ENCODE measurements at regions not wholly inside any gene's neighbourhood (a gene's known extent, or its start where the extent isn't known, plus 50 kb on each side); places are given as distances from the start of the nearest gene placed in this dataset.

DNA sequence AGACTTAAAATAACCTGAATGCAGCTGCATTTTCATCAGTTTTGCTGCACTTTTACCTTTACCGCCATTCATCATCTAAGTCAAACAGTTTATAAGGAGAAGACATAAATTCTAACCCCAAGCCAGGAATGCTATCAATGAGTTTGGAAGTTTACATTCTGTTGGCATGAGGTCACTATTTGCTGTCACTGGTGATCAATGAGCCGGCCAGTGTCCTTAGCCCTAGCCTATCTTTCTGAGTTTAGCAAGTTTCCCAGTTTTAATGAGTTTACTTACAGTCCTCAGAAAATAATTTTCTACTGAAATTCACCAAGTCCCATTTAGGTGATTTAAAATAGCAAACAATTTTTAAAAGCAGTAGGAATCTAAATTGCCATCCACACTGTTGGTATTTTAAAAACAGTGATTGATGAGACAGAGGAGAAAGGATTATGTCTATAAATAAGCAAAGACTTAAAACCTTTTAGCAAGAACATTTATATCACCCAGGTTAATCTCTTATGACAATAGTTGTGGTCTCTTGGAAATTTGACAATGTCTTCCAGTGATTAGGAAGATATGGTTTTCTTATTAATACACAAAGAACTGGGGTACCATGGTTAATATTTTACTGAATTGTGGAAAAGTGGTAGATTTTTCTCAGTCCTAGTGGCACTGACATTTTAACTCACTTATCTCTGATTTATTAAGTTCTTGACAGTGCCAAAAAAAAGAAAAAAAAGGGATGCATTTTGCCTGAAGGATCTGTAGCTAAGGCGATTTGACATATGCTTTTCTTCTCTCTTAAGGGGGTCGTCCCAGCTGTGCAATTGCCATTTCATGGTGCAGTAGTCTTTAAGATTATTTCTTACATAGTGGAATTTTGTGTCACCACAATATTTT lies 443.4 kb upstream of the ANKRD30A start:
- DNase-seq: no peak

- no peak for DNase-seq
These were observed 445.8 kb upstream of the ANKRD30A start for GRCh38 chr10:36679554-36679953.

- no peak for DNase-seq
These were observed 448.0 kb upstream of the ANKRD30A start for GRCh38 chr10:36677431-36677768.

DNA sequence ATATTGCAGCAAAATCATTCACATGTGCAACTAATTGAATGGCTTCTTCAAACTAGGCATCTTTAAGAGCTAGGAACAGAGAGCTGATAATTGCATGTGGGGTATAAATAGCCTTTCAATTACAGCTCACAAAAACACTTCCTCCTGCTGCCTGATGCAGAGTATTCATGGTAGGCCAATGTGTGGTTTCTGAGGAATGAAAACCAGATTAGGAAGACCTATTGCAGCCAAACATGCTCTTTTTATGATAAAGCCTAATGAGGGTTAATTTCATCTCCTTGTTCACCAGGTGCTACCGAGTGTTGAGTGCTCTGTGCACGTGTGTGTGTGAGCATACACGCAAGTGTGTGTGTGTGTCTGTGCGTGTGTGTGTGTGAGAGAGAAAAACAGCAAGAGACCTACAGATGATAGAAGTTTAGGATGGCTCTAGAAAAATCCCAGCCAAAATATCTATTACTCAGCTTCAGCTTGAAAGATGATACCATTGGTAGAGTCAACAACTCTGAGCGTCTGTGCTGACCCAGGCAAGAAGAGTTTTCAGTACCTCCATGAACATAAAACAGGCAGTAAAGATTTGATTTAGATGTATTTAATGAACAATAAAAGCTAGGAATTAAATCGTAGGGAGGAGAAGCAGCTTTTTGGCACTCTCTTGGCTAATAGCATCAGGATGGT lies 448.5 kb upstream of the ANKRD30A start:
- DNase-seq: no peak

DNA sequence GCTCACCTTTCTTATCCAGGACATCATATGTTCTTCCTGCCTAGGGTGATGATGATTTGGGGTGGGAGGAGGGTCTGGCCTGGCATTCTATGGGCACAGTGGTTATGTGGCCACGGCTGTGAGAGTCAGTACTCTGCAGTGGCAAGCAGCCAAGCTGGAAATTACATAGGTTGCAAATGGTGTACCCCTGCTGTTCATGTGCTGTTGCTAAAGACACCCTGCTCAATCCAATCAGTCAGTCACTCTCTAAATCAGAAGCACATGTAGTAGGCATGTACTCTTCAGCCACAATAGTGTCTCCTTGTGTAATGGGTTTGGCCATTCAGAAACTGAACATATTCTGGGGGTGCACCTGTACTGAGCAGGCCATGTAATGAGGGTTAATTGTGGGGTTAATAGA lies 449.1 kb upstream of the ANKRD30A start:
- DNase-seq: no peak

DNA sequence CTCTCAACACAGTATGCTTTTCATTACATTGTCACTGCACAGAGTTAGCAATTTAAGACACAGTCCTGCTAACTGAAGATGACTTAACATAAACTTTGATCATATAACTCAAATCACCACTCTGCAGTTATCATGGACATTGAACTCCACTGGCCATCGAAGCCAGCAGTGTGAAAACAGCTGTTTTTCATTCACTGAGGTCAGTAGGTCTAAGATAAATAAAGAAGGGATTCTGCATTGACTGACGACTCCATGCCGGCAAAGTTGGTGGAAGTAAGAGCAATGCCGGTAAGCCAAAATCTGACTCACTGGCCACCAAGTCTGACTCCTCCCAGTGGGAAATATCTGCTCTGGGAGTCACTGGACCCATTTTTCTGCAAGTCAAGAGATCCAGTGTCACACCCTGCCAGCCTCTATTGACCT lies 449.9 kb upstream of the ANKRD30A start:
- DNase-seq: no peak

- DNase-seq: no peak
These were observed 453.8 kb upstream of the ANKRD30A start for GRCh38 chr10:36671607-36672006.

DNA sequence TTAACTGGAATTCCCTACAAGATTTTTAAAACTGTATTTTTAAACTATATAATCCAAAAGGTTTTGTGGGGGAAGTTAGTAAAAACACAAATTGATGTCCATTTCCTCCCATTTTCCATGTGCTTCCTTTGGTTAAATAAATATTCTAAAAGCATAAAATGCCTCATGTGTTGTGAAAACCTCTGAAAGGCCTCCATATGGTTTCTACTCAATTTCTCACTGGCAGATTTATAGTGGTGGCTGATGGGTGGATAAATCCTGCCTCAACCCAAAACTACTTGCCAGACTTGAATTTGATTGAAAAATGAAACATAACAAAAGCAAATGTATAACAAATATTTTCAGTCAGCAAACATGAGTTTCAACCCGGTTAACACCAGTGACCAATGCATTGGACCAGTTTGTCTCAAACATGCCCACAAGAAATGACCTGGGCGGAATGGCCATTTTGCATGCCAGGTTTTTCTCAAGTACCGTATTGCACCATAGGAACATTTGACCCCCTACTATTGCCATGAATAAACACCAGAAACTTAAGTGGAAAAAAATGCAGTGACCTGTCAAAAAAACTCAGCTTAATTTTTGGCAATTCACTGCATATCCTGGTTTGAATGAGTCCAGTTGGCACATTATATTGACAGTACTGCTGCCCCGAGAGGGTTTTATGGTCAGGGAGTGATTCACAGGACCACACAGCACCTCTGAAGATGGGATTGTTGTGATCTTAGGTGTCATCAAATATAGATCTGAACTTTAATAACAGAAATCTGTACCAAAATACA lies 454.6 kb upstream of the ANKRD30A start:
- no peak for DNase-seq

GRCh38 chr10:36669615-36670352 lies 455.6 kb upstream of the ANKRD30A start:
- no peak for DNase-seq

GRCh38 chr10:36666451-36666850 lies 458.9 kb upstream of the ANKRD30A start:
- no peak for DNase-seq

GRCh38 chr10:36662571-36662970 lies 462.8 kb upstream of the ANKRD30A start:
- DNase-seq: no peak

GRCh38 chr10:36650274-36650673 lies 475.1 kb upstream of the ANKRD30A start:
- no peak for DNase-seq

- no peak for DNase-seq
These were observed 477.9 kb upstream of the ANKRD30A start for GRCh38 chr10:36647540-36647939.

- no peak for DNase-seq
These were observed 484.8 kb upstream of the ANKRD30A start for GRCh38 chr10:36640626-36641025.

- DNase-seq: no peak
These were observed 486.8 kb upstream of the ANKRD30A start for GRCh38 chr10:36638462-36639155.

- DNase-seq: no peak
These were observed 488.5 kb upstream of the ANKRD30A start for GRCh38 chr10:36636879-36637278.

GRCh38 chr10:36636285-36636839 lies 489.0 kb upstream of the ANKRD30A start:
- no peak for DNase-seq

- DNase-seq: no peak
These were observed 490.5 kb upstream of the ANKRD30A start for GRCh38 chr10:36634916-36635315.

GRCh38 chr10:36630267-36630666 lies 495.1 kb upstream of the ANKRD30A start:
- DNase-seq: no peak

DNA sequence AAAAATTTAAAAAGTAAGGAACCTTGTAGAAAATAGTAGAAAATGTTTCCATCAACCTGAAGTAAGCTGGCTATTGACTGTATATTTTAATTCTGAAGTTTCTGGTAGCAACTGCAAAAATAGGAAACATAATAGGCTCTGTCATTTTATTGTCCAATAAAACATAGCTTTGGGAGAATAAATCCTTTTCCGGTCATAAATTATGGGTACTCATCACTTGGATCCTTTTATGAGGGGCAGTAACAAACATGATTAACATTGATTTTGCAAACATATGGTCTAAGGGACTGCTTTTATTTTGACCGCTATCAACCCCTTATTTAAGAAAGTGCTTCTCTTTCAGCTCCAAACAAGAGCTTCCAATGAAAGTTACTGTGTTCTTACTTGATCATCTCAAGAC lies 495.9 kb upstream of the ANKRD30A start:
- no peak for DNase-seq

- no peak for DNase-seq
These were observed 500.8 kb upstream of the ANKRD30A start for GRCh38 chr10:36624551-36625100.

- DNase-seq: no peak
These were observed 504.1 kb upstream of the ANKRD30A start for GRCh38 chr10:36621346-36621745.
